Astrocyte of the cerebellum (primary cell): ENCODE measurements at regions not wholly inside any gene's neighbourhood (a gene's known extent, or its start where the extent isn't known, plus 50 kb on each side); places are given as distances from the start of the nearest gene placed in this dataset.
"Not testable (repeated sequence)": the region's sequence is repeated elsewhere in the genome, so short reads cannot be mapped to it uniquely, and the experiment has no call there.

ENCODE experiments used
- DNase-seq: peaks from one replicate; pipeline ENCODE4 v3.0.0-alpha.2; 2011; ENCODE audit warnings: low read depth
- H3K4me3 ChIP-seq: 2 replicates; pipeline ENCODE4 v1.5.1; 2011; ENCODE audit warnings: mild to moderate bottlenecking, low read depth, low read length, moderate library complexity
- in situ Hi-C: cut with HindIII; loops from 2 replicates; pipeline ENCODE4 v1.10.0; 2017; ENCODE audit warnings: low sequenced_read_pairs
- TF ChIP-seq, protein P1 (sequence below): IDR thresholded peaks from 2 replicates; pipeline ENCODE4 v1.5.1; 2012; ENCODE audit warnings: low read length, low read depth, moderate library complexity, mild to moderate bottlenecking; ENCODE audit errors: missing control alignments

GRCh38 chr10:43921881-43922280, 273.2 kb upstream of the ZNF32 start:
- in situ Hi-C loops, result no loop called here
- DNase-seq, result no peak

DNA sequence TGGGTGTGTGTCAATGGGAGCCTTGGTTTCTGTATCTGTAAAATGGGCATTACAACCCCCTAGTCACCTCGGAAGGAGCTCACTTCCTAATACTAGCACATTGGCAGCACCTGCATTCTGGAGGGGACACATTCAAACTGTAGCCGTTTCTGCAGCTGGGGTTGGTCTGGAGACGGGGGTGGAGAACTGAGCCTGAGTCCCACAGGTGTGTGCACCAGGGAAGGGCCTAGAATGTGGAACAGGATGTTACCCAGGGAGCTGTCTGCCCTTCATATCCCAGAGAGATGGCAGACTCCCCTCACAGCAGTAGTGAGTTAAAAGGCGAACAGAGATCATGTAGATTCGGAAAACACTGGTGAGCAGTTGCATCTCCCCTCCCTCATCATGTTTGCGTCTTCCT, 272.8 kb upstream of the ZNF32 start:
- H3K4me3 ChIP-seq, result no peak overlapping the region
- in situ Hi-C loops, result no loop called here
- no peak for DNase-seq
- TF ChIP-seq, protein P1, sequence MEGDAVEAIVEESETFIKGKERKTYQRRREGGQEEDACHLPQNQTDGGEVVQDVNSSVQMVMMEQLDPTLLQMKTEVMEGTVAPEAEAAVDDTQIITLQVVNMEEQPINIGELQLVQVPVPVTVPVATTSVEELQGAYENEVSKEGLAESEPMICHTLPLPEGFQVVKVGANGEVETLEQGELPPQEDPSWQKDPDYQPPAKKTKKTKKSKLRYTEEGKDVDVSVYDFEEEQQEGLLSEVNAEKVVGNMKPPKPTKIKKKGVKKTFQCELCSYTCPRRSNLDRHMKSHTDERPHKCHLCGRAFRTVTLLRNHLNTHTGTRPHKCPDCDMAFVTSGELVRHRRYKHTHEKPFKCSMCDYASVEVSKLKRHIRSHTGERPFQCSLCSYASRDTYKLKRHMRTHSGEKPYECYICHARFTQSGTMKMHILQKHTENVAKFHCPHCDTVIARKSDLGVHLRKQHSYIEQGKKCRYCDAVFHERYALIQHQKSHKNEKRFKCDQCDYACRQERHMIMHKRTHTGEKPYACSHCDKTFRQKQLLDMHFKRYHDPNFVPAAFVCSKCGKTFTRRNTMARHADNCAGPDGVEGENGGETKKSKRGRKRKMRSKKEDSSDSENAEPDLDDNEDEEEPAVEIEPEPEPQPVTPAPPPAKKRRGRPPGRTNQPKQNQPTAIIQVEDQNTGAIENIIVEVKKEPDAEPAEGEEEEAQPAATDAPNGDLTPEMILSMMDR, result no peak

More at GRCh38 chr10:43921881-43922280, 273.2 kb upstream of the ZNF32 start:
- no peak overlapping the region for H3K4me3 ChIP-seq
- TF ChIP-seq, protein P1, result no peak

DNA sequence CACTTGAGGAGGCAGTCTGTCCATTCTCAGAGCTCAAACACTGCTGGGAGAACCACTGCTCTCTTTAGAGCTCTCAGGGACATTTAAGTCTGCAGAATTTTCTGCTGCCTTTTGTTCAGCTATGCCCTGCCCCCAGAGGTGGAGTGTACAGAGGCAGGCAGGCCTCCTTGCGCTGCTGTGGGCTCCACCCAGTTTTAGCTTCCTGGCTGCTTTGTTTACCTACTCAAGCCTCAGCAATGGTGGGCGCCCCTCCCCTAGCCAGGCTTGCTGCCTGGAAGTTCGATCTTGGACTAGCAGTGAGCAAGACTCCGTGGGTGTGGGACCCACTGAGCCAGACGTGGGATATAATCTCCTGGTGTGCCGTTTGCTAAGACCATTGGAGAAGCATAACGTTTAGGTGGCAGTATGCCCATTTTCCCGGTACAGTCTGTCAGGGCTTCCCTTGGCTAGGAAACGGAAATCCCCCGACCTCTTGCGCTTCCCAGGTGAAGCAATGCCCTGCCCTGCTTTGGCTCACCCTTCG, 271.6 kb upstream of the ZNF32 start:
- DNase-seq, H3K4me3 ChIP-seq, in situ Hi-C loops: not testable (repeated sequence)

- in situ Hi-C loops, result no loop called here
- no peak overlapping the region for H3K4me3 ChIP-seq
- no peak for DNase-seq
- TF ChIP-seq, protein P1, result no peak
These were observed 265.1 kb upstream of the ZNF32 start for GRCh38 chr10:43913676-43914235.

- no peak for DNase-seq
- in situ Hi-C loops, result no loop called here
- TF ChIP-seq, protein P1, result no peak
- no peak overlapping the region for H3K4me3 ChIP-seq
These were observed 263.8 kb upstream of the ZNF32 start for GRCh38 chr10:43912469-43912868.

DNA sequence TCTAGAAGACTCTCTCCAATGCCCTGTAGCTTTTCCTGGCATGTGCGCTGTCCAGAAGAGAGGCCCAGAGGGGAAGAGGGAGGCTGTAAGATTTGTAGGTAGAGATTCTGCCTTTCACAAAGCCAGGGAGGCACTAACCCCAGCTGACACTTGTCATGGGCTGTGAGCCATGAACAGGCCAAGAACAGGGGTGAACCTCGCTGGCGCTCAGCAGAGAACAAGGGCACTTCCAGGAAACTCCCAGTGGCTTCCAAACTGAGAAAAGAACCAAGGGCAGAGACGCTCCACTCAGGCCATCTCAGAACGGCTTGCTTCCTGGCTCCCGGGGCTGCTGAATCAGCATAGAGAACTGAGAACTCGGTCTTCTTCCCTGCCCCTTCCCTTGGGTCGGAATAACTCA, 257.8 kb upstream of the ZNF32 start:
- TF ChIP-seq, protein P1, result no peak
- no peak for DNase-seq
- H3K4me3 ChIP-seq, result no peak overlapping the region
- in situ Hi-C loops, result loop anchor here (5.0 kb wide), 1 partner anchor 36 kb away; no protein-coding TSS in a partner anchor

- H3K4me3 ChIP-seq, result no peak overlapping the region
- TF ChIP-seq, protein P1, result no peak
- in situ Hi-C loops, result loop anchor here (5.0 kb wide), 1 partner anchor 37 kb away; no protein-coding TSS in a partner anchor
- DNase-seq, result no peak
These were observed 257.0 kb upstream of the ZNF32 start for GRCh38 chr10:43905512-43906236.
